ENCODE measurements at regions not wholly inside any gene's neighbourhood (a gene's known extent, or its start where the extent isn't known, plus 50 kb on each side); places are given as distances from the start of the nearest gene placed in this dataset.

GRCh38 chr1:189522441-189522840 lies 955.2 kb downstream of the BRINP3 start:
- intact Hi-C loops (cut with micrococcal nuclease): no loop called here
- Mint-ChIP-seq H3K27me3 (no peaks in the 10 kb centered on the region), H3K9me3 (peaks cover 5% of the 10 kb centered on the region), H3K4me1 (no peaks in the 10 kb centered on the region), H3K27ac (no peak overlapping the region), H3K36me3 (ENCODE audit: low read depth) (no peaks in the 10 kb centered on the region), H3K4me3 (no peak overlapping the region)
- TF ChIP-seq, protein P1, sequence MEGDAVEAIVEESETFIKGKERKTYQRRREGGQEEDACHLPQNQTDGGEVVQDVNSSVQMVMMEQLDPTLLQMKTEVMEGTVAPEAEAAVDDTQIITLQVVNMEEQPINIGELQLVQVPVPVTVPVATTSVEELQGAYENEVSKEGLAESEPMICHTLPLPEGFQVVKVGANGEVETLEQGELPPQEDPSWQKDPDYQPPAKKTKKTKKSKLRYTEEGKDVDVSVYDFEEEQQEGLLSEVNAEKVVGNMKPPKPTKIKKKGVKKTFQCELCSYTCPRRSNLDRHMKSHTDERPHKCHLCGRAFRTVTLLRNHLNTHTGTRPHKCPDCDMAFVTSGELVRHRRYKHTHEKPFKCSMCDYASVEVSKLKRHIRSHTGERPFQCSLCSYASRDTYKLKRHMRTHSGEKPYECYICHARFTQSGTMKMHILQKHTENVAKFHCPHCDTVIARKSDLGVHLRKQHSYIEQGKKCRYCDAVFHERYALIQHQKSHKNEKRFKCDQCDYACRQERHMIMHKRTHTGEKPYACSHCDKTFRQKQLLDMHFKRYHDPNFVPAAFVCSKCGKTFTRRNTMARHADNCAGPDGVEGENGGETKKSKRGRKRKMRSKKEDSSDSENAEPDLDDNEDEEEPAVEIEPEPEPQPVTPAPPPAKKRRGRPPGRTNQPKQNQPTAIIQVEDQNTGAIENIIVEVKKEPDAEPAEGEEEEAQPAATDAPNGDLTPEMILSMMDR (IDR thresholded peaks at IDR 0.05): no peak
- DNase-seq (no peak), ATAC-seq (ENCODE audit: low read depth) (no peak)
- CTCF ChIA-PET: no interaction called here
- POLR2A ChIA-PET: no interaction called here

DNA sequence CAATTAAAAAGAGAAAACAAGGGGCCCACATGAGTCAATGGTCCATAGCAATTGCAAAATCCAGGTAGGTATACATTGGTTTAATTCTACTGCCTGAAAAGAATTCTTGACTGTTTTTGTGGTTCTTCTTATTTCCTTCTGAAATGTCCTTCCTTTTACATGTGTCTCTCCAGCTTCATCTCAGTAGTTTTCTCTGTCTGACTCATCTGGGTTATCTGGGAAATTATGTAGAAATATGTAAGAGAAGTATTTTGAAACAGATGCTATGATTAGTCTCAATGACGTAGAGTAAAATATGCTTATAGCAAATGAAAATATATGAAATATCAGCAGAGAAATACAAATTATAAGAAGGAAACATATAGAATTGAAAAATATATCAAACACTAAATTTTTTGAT lies 953.2 kb downstream of the BRINP3 start:
- Mint-ChIP-seq H3K9me3 (peaks cover 3% of the 10 kb centered on the region), H3K27me3 (no peaks in the 10 kb centered on the region), H3K4me3 (no peak overlapping the region), H3K27ac (no peak overlapping the region), H3K36me3 (ENCODE audit: low read depth) (no peaks in the 10 kb centered on the region), H3K4me1 (no peaks in the 10 kb centered on the region)
- POLR2A ChIA-PET: no interaction called here
- intact Hi-C loops (cut with micrococcal nuclease): no loop called here
- TF ChIP-seq, protein P1 (IDR thresholded peaks at IDR 0.05): no peak
- CTCF ChIA-PET: no interaction called here
- no peak for ATAC-seq (ENCODE audit: low read depth)
- DNase-seq: no peak

- Mint-ChIP-seq H3K36me3 (ENCODE audit: low read depth) (no peaks in the 10 kb centered on the region), H3K4me3 (no peak overlapping the region), H3K27ac (no peak overlapping the region), H3K4me1 (no peaks in the 10 kb centered on the region), H3K9me3 (peaks cover 3% of the 10 kb centered on the region), H3K27me3 (no peaks in the 10 kb centered on the region)
- intact Hi-C loops (cut with micrococcal nuclease): no loop called here
- no peak for ATAC-seq (ENCODE audit: low read depth)
- DNase-seq: no peak
- CTCF ChIA-PET: no interaction called here
- POLR2A ChIA-PET: no interaction called here
- TF ChIP-seq, protein P1 (IDR thresholded peaks at IDR 0.05): no peak
Observed at GRCh38 chr1:189530162-189530561, 947.5 kb downstream of the BRINP3 start.

DNA sequence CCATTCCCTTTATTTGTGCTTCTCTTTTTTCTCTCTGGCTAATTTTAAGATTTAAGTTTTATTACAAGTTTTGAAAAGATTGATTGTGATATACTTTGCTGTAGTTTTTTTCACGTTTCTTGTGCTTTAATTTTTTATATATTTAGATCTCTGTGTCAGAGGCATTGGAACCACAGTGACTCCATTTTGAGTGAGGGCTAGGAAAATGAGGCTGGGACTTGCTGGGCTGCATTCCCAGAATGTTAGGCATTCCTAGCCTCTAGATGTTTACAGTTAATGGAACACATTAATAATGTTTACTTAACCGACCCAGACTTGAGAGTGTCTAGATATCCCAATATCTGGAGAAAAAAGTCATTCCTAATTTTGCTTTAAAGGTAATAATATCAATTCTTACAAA lies 939.4 kb downstream of the BRINP3 start:
- Mint-ChIP-seq H3K36me3 (ENCODE audit: low read depth) (no peaks in the 10 kb centered on the region), H3K4me3 (no peak overlapping the region), H3K4me1 (no peaks in the 10 kb centered on the region), H3K27ac (no peak overlapping the region), H3K9me3 (no peaks in the 10 kb centered on the region), H3K27me3 (no peaks in the 10 kb centered on the region)
- intact Hi-C loops (cut with micrococcal nuclease): no loop called here
- DNase-seq: no peak
- ChIA-PET POLR2A (no interaction called here), CTCF (no interaction called here)
- TF ChIP-seq, protein P1 (IDR thresholded peaks at IDR 0.05): no peak
- ATAC-seq (ENCODE audit: low read depth): no peak

- intact Hi-C loops (cut with micrococcal nuclease): no loop called here
- Mint-ChIP-seq H3K36me3 (ENCODE audit: low read depth) (no peaks in the 10 kb centered on the region), H3K27me3 (no peaks in the 10 kb centered on the region), H3K4me3 (no peak overlapping the region), H3K9me3 (peaks cover 3% of the 10 kb centered on the region), H3K27ac (no peak overlapping the region), H3K4me1 (no peaks in the 10 kb centered on the region)
- ChIA-PET CTCF (no interaction called here), POLR2A (no interaction called here)
- ATAC-seq (ENCODE audit: low read depth): no peak
- TF ChIP-seq, protein P1 (IDR thresholded peaks at IDR 0.05): no peak
- no peak for DNase-seq
Observed at GRCh38 chr1:189550498-189550897, 927.2 kb downstream of the BRINP3 start.

Data from activated B cell treated with CpG ODN at 0.5 μM for 24 hours (primary cell).